HepG2 (cell line): ENCODE measurements at regions not wholly inside any gene's neighbourhood (a gene's known extent, or its start where the extent isn't known, plus 50 kb on each side); places are given as distances from the start of the nearest gene placed in this dataset.

Experiments
- ATAC-seq: fragments of 200-7000 bp; cut with Tn5 transposase; 3 replicates; pipeline ENCODE4 v1.9.1; 2020; ENCODE audit warnings: mild to moderate bottlenecking, moderate library complexity
- BruUV-seq: library from RNA; stranded (reverse); fragments of 400-500 nt; replicated peaks from 2 replicates; lab custom pipeline; 2021; lab: Mats Ljungman, UMichigan
- CTCF ChIA-PET: fragments of 300-600 bp; formaldehyde crosslinking; extraction: SDS; loops from one replicate; lab custom pipeline; 2021; ENCODE audit warnings: low total read pairs, inconsistent platforms, low intra/inter-chr PET ratio; lab: Yijun Ruan, JAX
- POLR2A ChIA-PET: fragments of 350-600 bp; sonication (Branson Sonifier 250); formaldehyde crosslinking; loops from one replicate; lab custom pipeline; 2020; ENCODE audit warnings: antibody characterized with exemption, inconsistent platforms; lab: Yijun Ruan, JAX
- DNase-seq: peaks from one replicate; pipeline ENCODE4 v3.0.0-alpha.2; 2015; ENCODE audit warnings: low spot score
- FAIRE-seq: peaks from 3 replicates; lab custom pipeline; 2011; peaks lifted over from hg19 to GRCh38; lab: Jason Lieb, UNC
- H2AFZ ChIP-seq: one replicate; pipeline ENCODE4 v1.6.1; 2011; ENCODE audit warnings: low read length, inconsistent platforms
- H3K27ac ChIP-seq: fragments of 300-600 bp; 3 replicates; pipeline ENCODE4 v1.8.0; 2011; ENCODE audit warnings: mixed run types, mild to moderate bottlenecking, mixed read lengths, low read length, inconsistent platforms; ENCODE audit not compliant: insufficient read depth; ENCODE audit errors: extremely low read length
- H3K27me3 ChIP-seq, 2 experiments: fragments of 200-600 bp in 1 of 2; 2 replicates in 1 of 2; 3 replicates in 1 of 2; pipeline versions ENCODE4 v1.6.0 to v1.8.0; 2011; ENCODE audit warnings: low read length in 2 of 2, mild to moderate bottlenecking in 2 of 2, moderate library complexity in 2 of 2, inconsistent platforms in 1 of 2; ENCODE audit not compliant: insufficient read depth in 2 of 2, control insufficient read depth in 1 of 2
- H3K36me3 ChIP-seq, 2 experiments: fragments of 200-600 bp in 1 of 2; replicated peaks in 1 of 2; 2 replicates in 1 of 2; 3 replicates in 1 of 2; pipeline versions ENCODE4 v1.5.1 to v1.8.0; 2011; ENCODE audit warnings: low read length in 2 of 2, inconsistent platforms in 1 of 2; ENCODE audit not compliant: insufficient read depth in 2 of 2, control insufficient read depth in 1 of 2
- H3K4me1 ChIP-seq: 2 replicates; pipeline ENCODE4 v1.5.1; 2012; ENCODE audit warnings: low read length, inconsistent platforms; ENCODE audit not compliant: insufficient read depth
- H3K4me2 ChIP-seq: 2 replicates; pipeline ENCODE4 v1.6.0; 2011; ENCODE audit warnings: low read depth, low read length, inconsistent platforms
- H3K4me3 ChIP-seq, 3 experiments: fragments of 200-600 bp in 1 of 3; sonication (generic), shearing (Covaris generic) in 1 of 3; replicated peaks in 1 of 3; 2 replicates each; pipeline ENCODE4 v1.5.1; 2011 to 2016; ENCODE audit warnings: low read length in 3 of 3, inconsistent platforms in 2 of 3, low read depth in 2 of 3, mild to moderate bottlenecking in 2 of 3, control low read depth in 1 of 3, mixed read lengths in 1 of 3; ENCODE audit not compliant: insufficient read depth in 1 of 3
- H3K79me2 ChIP-seq: one replicate; pipeline ENCODE4 v1.6.1; 2011; ENCODE audit warnings: low read length, inconsistent platforms; ENCODE audit not compliant: insufficient read depth
- H3K9ac ChIP-seq: 2 replicates; pipeline ENCODE4 v1.6.0; 2011; ENCODE audit warnings: mild to moderate bottlenecking, low read depth, low read length, inconsistent platforms; ENCODE audit not compliant: insufficient read depth
- H3K9me3 ChIP-seq: 2 replicates; pipeline ENCODE4 v1.5.1; 2012; ENCODE audit warnings: mild to moderate bottlenecking, low read length
- H4K20me1 ChIP-seq: 2 replicates; pipeline ENCODE4 v1.6.0; 2011; ENCODE audit warnings: inconsistent platforms, mild to moderate bottlenecking, low read length, moderate library complexity; ENCODE audit not compliant: insufficient read depth
- ATF3 ChIP-seq: sonication (generic); formaldehyde crosslinking; IDR thresholded peaks from 2 replicates; pipeline ENCODE4 v1.4.0; 2020; ENCODE audit warnings: missing genetic modification reagents
- ATF7 ChIP-seq, 2 experiments: fragments of 450-650 bp in 1 of 2; sonication (generic) in 1 of 2; formaldehyde crosslinking in 1 of 2; IDR thresholded peaks; 2 replicates each; pipeline versions ENCODE4 v1.4.0 to v1.6.1; 2016 to 2020; ENCODE audit warnings: antibody characterized with exemption in 1 of 2, mild to moderate bottlenecking in 1 of 2, missing genetic modification reagents in 1 of 2
- ERF ChIP-seq: IDR thresholded peaks from 2 replicates; pipeline ENCODE4 v1.6.1; 2018; ENCODE audit warnings: missing biosample characterization, missing genetic modification reagents
- FOSL2 ChIP-seq: sonication (generic); formaldehyde crosslinking; IDR thresholded peaks from 2 replicates; pipeline ENCODE4 v1.4.0; 2020; ENCODE audit warnings: missing genetic modification reagents
- FOXK2 ChIP-seq: fragments of 450-650 bp; IDR thresholded peaks from 2 replicates; pipeline ENCODE4 v1.6.1; 2016
- GABPB1 ChIP-seq: IDR thresholded peaks from 2 replicates; pipeline ENCODE4 v1.6.1; 2016; ENCODE audit warnings: mild to moderate bottlenecking, missing genetic modification reagents, moderate library complexity, missing compliant biosample characterization
- KLF11 ChIP-seq: IDR thresholded peaks from 2 replicates; pipeline ENCODE4 v1.6.1; 2016; ENCODE audit warnings: missing compliant biosample characterization
- MAZ ChIP-seq, 2 experiments: sonication (generic) in 1 of 2; formaldehyde crosslinking in 1 of 2; IDR thresholded peaks; 2 replicates each; pipeline versions ENCODE4 v1.5.0 to v1.6.1; 2012 to 2020; ENCODE audit warnings: low read depth in 2 of 2, mild to moderate bottlenecking in 2 of 2, borderline replicate concordance in 1 of 2, improper control_type of control experiment in 1 of 2, low read length in 1 of 2, missing genetic modification reagents in 1 of 2, moderate library complexity in 1 of 2
- MIXL1 ChIP-seq: IDR thresholded peaks from 2 replicates; pipeline ENCODE4 v1.6.1; 2016
- MZF1 ChIP-seq: sonication (generic); formaldehyde crosslinking; IDR thresholded peaks from 2 replicates; pipeline ENCODE4 v1.8.1; 2023; ENCODE audit warnings: mild to moderate bottlenecking, missing genetic modification reagents, borderline replicate concordance
- RAD51 ChIP-seq: fragments of 450-650 bp; IDR thresholded peaks from 2 replicates; pipeline ENCODE4 v1.6.1; 2016; ENCODE audit warnings: borderline replicate concordance
- SMARCC2 ChIP-seq: fragments of 450-650 bp; IDR thresholded peaks from 2 replicates; pipeline ENCODE4 v1.6.1; 2017; ENCODE audit warnings: antibody characterized with exemption, mild to moderate bottlenecking
- TBL1XR1 ChIP-seq: fragments of 150-350 bp; IDR thresholded peaks from 2 replicates; pipeline ENCODE4 v1.6.1; 2014; ENCODE audit warnings: borderline replicate concordance, low read length; ENCODE audit not compliant: partially characterized antibody
- ZBTB21 ChIP-seq: sonication (generic); formaldehyde crosslinking; IDR thresholded peaks from 2 replicates; pipeline ENCODE4 v1.4.0; 2020; ENCODE audit warnings: missing genetic modification reagents
- ZBTB43 ChIP-seq: sonication (generic); formaldehyde crosslinking; conservative IDR thresholded peaks from 2 replicates; pipeline ENCODE4 v1.4.0; 2020; ENCODE audit warnings: missing genetic modification reagents
- ZNF101 ChIP-seq: sonication (generic); formaldehyde crosslinking; IDR thresholded peaks from 2 replicates; pipeline ENCODE4 v1.4.0; 2020; ENCODE audit warnings: mild to moderate bottlenecking, low read depth, missing genetic modification reagents, borderline replicate concordance
- ZNF18 ChIP-seq: sonication (generic); formaldehyde crosslinking; IDR thresholded peaks from 2 replicates; pipeline ENCODE4 v1.8.0; 2022; ENCODE audit warnings: mild to moderate bottlenecking, missing genetic modification reagents; ENCODE audit not compliant: insufficient replicate concordance
- ZNF496 ChIP-seq: sonication (generic); formaldehyde crosslinking; IDR thresholded peaks from 2 replicates; pipeline ENCODE4 v1.8.1; 2023; ENCODE audit warnings: mild to moderate bottlenecking, moderate library complexity, missing genetic modification reagents; ENCODE audit not compliant: insufficient replicate concordance
- ZNF749 ChIP-seq: sonication (generic); formaldehyde crosslinking; IDR thresholded peaks from 2 replicates; pipeline ENCODE4 v1.8.0; 2022; ENCODE audit warnings: mild to moderate bottlenecking, missing genetic modification reagents, moderate library complexity, borderline replicate concordance
- WGBS: methylation state at CpG from one replicate; pipeline ENCODE4 v1.1.6; 2017; ENCODE audit warnings: low lambda C conversion rate; 5-methylcytosine and 5-hydroxymethylcytosine counted together
- in situ Hi-C: cut with HindIII; loops from 2 replicates; pipeline ENCODE4 v1.10.0; 2017; ENCODE audit warnings: low pct_unique_long_range_greater_than_20kb; ENCODE audit not compliant: extremely low pct_ligation_motif_present
- intact Hi-C: fragments of 100-400 bp; cut with micrococcal nuclease; formaldehyde crosslinking; loops from one replicate; pipeline ENCODE4 v1.10.0; 2022; ENCODE audit not compliant: unreplicated experiment

- in situ Hi-C loops = no loop called here
- WGBS = 17% methylated on average over 7 of the region's 7 CpGs
- TF ChIP-seq ATF7 (IDR thresholded peaks at IDR 0.05) (no peak), ATF7 (CRISPR knock-in tag; IDR thresholded peaks at IDR 0.05) (no peak), ZNF496 (CRISPR knock-in tag) (no peak), ZNF18 (CRISPR knock-in tag) (no peak), MIXL1 (no peak), ERF (CRISPR knock-in tag) (no peak), FOSL2 (CRISPR knock-in tag) (no peak), ZBTB21 (no peak), ZNF749 (no peak), MZF1 (CRISPR knock-in tag) (no peak), ATF3 (no peak), ZNF101 (CRISPR knock-in tag) (no peak), RAD51 (no peak), MAZ (IDR thresholded peaks at IDR 0.05; ENCODE audit: borderline replicate concordance, low read depth, low read length) (no peak), MAZ (CRISPR knock-in tag; IDR thresholded peaks at IDR 0.05; ENCODE audit: low read depth) (no peak), ZBTB43 (CRISPR knock-in tag) (no peak), SMARCC2 (no peak), TBL1XR1 (no peak), KLF11 (no peak), FOXK2 (no peak), GABPB1 (no peak)
These were observed 83.0 kb upstream of the FZD10 start for GRCh38 chr12:130079279-130079678.

More at GRCh38 chr12:130079279-130079678, 83.0 kb upstream of the FZD10 start:
- no peak overlapping the region for H3K9ac ChIP-seq
- DNase-seq = no peak
- H3K4me3 ChIP-seq = no peak overlapping the region
- no peak overlapping the region for H3K27ac ChIP-seq
- FAIRE-seq = no peak
- ChIA-PET CTCF (no interaction called here), POLR2A (no interaction called here)
- no peaks in the 10 kb centered on the region for H3K36me3 ChIP-seq
- no peaks in the 10 kb centered on the region for H3K79me2 ChIP-seq
- H2AFZ ChIP-seq = no peak overlapping the region
- no TSS peak for BruUV-seq
- H3K9me3 ChIP-seq = no peaks in the 10 kb centered on the region
- H3K27me3 ChIP-seq = peaks cover 3 to 46% of the 10 kb centered on the region in 2 experiments; a peak in 4 of 5 replicates
- H3K4me1 ChIP-seq = no peaks in the 10 kb centered on the region
- H3K4me2 ChIP-seq = no peak overlapping the region
- intact Hi-C loops = no loop called here
- no peak for ATAC-seq
- H4K20me1 ChIP-seq = no peaks in the 10 kb centered on the region
